GM12878 (cell line): ENCODE measurements at regions not wholly inside any gene's neighbourhood (a gene's known extent, or its start where the extent isn't known, plus 50 kb on each side); places are given as distances from the start of the nearest gene placed in this dataset.

Experiments
- ATAC-seq: fragments of 200-7000 bp; cut with Tn5 transposase; 3 replicates; pipeline ENCODE4 v1.9.1; 2020; ENCODE audit warnings: mild to moderate bottlenecking, moderate library complexity
- BruUV-seq: library from RNA; stranded (reverse); fragments of 400-500 nt; replicated peaks from 2 replicates; lab custom pipeline; 2021; lab: Mats Ljungman, UMichigan
- CTCF ChIA-PET: fragments of 300-600 bp; sonication (Branson Sonifier 250); formaldehyde crosslinking; extraction: SDS; loops from one replicate; lab custom pipeline; 2021; ENCODE audit warnings: inconsistent platforms; lab: Yijun Ruan, JAX
- POLR2A ChIA-PET: fragments of 350-600 bp; formaldehyde crosslinking; extraction: SDS; loops from one replicate; lab custom pipeline; 2021; ENCODE audit warnings: inconsistent platforms; lab: Charles Lee
- RAD21 ChIA-PET: fragments of 300-600 bp; sonication (Branson Sonifier 250); formaldehyde crosslinking; loops from one replicate; lab custom pipeline; 2023; ENCODE audit warnings: antibody characterized with exemption; ENCODE audit not compliant: unreplicated experiment; lab: Charles Lee
- SMC1A ChIA-PET: fragments of 300-600 bp; sonication (Branson Sonifier 250); formaldehyde crosslinking; loops from one replicate; lab custom pipeline; 2023; ENCODE audit not compliant: unreplicated experiment, uncharacterized antibody; lab: Charles Lee
- DNase-seq: peaks from one replicate; pipeline ENCODE4 v3.0.0-alpha.2; 2011; ENCODE audit warnings: low read depth, low spot score
- FAIRE-seq: peaks from 3 replicates; lab custom pipeline; 2011; peaks lifted over from hg19 to GRCh38; lab: Jason Lieb, UNC
- H2AFZ ChIP-seq: 2 replicates; pipeline ENCODE4 v1.6.0; 2011; ENCODE audit warnings: low read depth, low read length, control low read depth; ENCODE audit not compliant: control insufficient read depth
- H3K27ac ChIP-seq: 2 replicates; pipeline ENCODE4 v1.5.1; 2011; ENCODE audit warnings: control low read depth; ENCODE audit not compliant: control insufficient read depth, insufficient read depth
- H3K27me3 ChIP-seq, 2 experiments: replicated peaks in 1 of 2; 2 replicates each; pipeline versions ENCODE4 v1.6.0 to v1.6.1; 2011; ENCODE audit warnings: low read length in 1 of 2; ENCODE audit not compliant: control insufficient read depth in 2 of 2, insufficient read depth in 2 of 2
- H3K36me3 ChIP-seq, 2 experiments: 2 replicates each; pipeline ENCODE4 v1.5.1; 2011; ENCODE audit warnings: low read length in 1 of 2; ENCODE audit not compliant: control insufficient read depth in 2 of 2, insufficient read depth in 2 of 2
- H3K4me1 ChIP-seq: 2 replicates; pipeline ENCODE4 v1.6.1; 2011; ENCODE audit warnings: mild to moderate bottlenecking, low read length, moderate library complexity, mixed read lengths; ENCODE audit not compliant: control insufficient read depth, insufficient read depth
- H3K4me2 ChIP-seq: 2 replicates; pipeline ENCODE4 v1.6.0; 2011; ENCODE audit warnings: control low read depth; ENCODE audit not compliant: control insufficient read depth, insufficient read depth
- H3K4me3 ChIP-seq: fragments of 200-600 bp; sonication (generic); 2 replicates; pipeline ENCODE4 v1.5.1; 2016
- H3K79me2 ChIP-seq: 2 replicates; pipeline ENCODE4 v1.6.0; 2011; ENCODE audit warnings: low read length; ENCODE audit not compliant: control insufficient read depth, insufficient read depth
- H3K9ac ChIP-seq: 2 replicates; pipeline ENCODE4 v1.8.0; 2011; ENCODE audit warnings: low read length, control low read depth, mixed read lengths; ENCODE audit not compliant: control insufficient read depth, insufficient read depth
- H3K9me3 ChIP-seq: replicated peaks from 3 replicates; pipeline ENCODE4 v1.5.1; 2011; ENCODE audit warnings: mild to moderate bottlenecking, low read length; ENCODE audit not compliant: control insufficient read depth, insufficient read depth
- H4K20me1 ChIP-seq: 2 replicates; pipeline ENCODE4 v1.6.0; 2011; ENCODE audit not compliant: control insufficient read depth, insufficient read depth
- FOXM1 ChIP-seq: IDR thresholded peaks from 2 replicates; pipeline ENCODE4 v1.6.1; 2012; ENCODE audit warnings: low read depth, mild to moderate bottlenecking, inconsistent platforms, low read length, moderate library complexity
- LARP7 ChIP-seq: fragments of 450-650 bp; IDR thresholded peaks from 2 replicates; pipeline ENCODE4 v1.6.1; 2017; ENCODE audit warnings: mild to moderate bottlenecking
- MTA2 ChIP-seq: fragments of 450-650 bp; IDR thresholded peaks from 2 replicates; pipeline ENCODE4 v1.6.1; 2016; ENCODE audit warnings: low read depth, mild to moderate bottlenecking, moderate library complexity
- TARDBP ChIP-seq: IDR thresholded peaks from 2 replicates; pipeline ENCODE4 v1.6.1; 2016; ENCODE audit warnings: borderline replicate concordance
- YBX1 ChIP-seq: fragments of 450-650 bp; IDR thresholded peaks from 2 replicates; pipeline ENCODE4 v1.6.1; 2016; ENCODE audit warnings: antibody characterized with exemption
- ZZZ3 ChIP-seq: IDR thresholded peaks from 2 replicates; pipeline ENCODE4 v1.6.1; 2011; ENCODE audit warnings: low read depth; ENCODE audit not compliant: control insufficient read depth, insufficient read length
- WGBS: methylation state at CpG from one replicate; pipeline ENCODE4 v1.1.6; 2016; ENCODE audit warnings: low lambda C conversion rate; ENCODE audit not compliant: insufficient replicate concordance, insufficient coverage; ENCODE audit errors: missing lambda C conversion rate; 5-methylcytosine and 5-hydroxymethylcytosine counted together
- in situ Hi-C: fragments of 300-500 bp; cut with MboI; formaldehyde crosslinking; loops from 9 replicates; pipeline ENCODE4 v1.14.3; 2018; ENCODE audit warnings: mixed read lengths
- intact Hi-C: fragments of 100-400 bp; cut with micrococcal nuclease; formaldehyde crosslinking; loops from one replicate; pipeline ENCODE4 v1.14.2; 2022; ENCODE audit not compliant: unreplicated experiment

GRCh38 chr10:65273115-65273514 is 1652.7 kb upstream of the LRRTM3 start:
- no TSS peak for BruUV-seq
- CTCF ChIA-PET: interaction anchor here (0.6 kb wide), 1 partner anchor 1235 kb away, joined by 4 read pairs; no protein-coding TSS in a partner anchor
- Histone ChIP-seq H2AFZ (no peak overlapping the region), H3K79me2 (no peaks in the 10 kb centered on the region), H3K4me2 (no peak overlapping the region), H3K4me3 (no peak overlapping the region), H4K20me1 (no peaks in the 10 kb centered on the region), H3K27ac (no peak overlapping the region), H3K9me3 (no peaks in the 10 kb centered on the region), H3K9ac (no peak overlapping the region), H3K27me3 (no peaks in the 10 kb centered on the region)
- intact Hi-C loops (no loop called here), in situ Hi-C loops (no loop called here)
- RAD21 ChIA-PET: no interaction called here
- SMC1A ChIA-PET: interaction anchor here (0.7 kb wide), 1 partner anchor 20 kb away, joined by 3 read pairs; no protein-coding TSS in a partner anchor
- ATAC-seq: no peak
- FAIRE-seq: no peak
- DNase-seq: no peak
- POLR2A ChIA-PET: no interaction called here
- TF ChIP-seq YBX1: no peak
- TF ChIP-seq, all 136 proteins: peak for 0
- no peaks in the 10 kb centered on the region for H3K36me3 ChIP-seq
- H3K4me1 ChIP-seq: no peaks in the 10 kb centered on the region

DNA sequence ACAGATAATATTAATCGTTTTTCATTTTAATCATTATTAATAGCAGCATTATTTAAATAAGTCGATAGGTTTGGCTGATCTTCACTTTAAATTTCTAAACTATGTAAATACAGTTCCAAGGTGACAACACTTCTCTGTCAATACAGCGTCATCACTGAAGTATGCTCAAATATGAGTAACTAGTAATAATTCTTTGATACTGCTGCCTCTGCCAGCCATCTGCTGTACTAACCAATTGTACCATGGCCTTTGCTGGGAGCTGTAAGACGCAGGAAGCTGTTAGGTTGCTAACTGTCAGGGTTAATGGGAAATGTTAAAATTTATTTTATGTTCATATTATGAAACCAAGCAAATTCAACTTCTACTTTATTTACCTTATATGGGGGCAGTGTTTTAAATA is 1650.5 kb upstream of the LRRTM3 start:
- BruUV-seq: no TSS peak
- ATAC-seq: no peak

More for the DNA sequence above, 1650.5 kb upstream of the LRRTM3 start:
- POLR2A ChIA-PET: no interaction called here
- Histone ChIP-seq H3K27me3 (no peaks in the 10 kb centered on the region), H3K4me2 (no peak overlapping the region), H3K79me2 (no peaks in the 10 kb centered on the region), H2AFZ (no peak overlapping the region), H3K4me3 (no peak overlapping the region), H3K9ac (no peak overlapping the region), H4K20me1 (no peaks in the 10 kb centered on the region), H3K27ac (no peak overlapping the region), H3K9me3 (no peaks in the 10 kb centered on the region), H3K4me1 (no peaks in the 10 kb centered on the region), H3K36me3 (no peaks in the 10 kb centered on the region)
- intact Hi-C loops (no loop called here), in situ Hi-C loops (no loop called here)
- FAIRE-seq: no peak
- no peak for DNase-seq
- CTCF ChIA-PET: interaction anchor here (0.7 kb wide), 1 partner anchor 92 kb away, joined by 3 read pairs; no protein-coding TSS in a partner anchor
- RAD21 ChIA-PET: no interaction called here
- no peak for TF ChIP-seq FOXM1
- no peak for TF ChIP-seq LARP7
- TF ChIP-seq MTA2: no peak
- TF ChIP-seq ZZZ3: no peak
- TF ChIP-seq TARDBP: no peak
- WGBS: 7% methylated on average over 4 of the region's 4 CpGs
- SMC1A ChIA-PET: interaction anchor here (0.5 kb wide), 1 partner anchor 11 kb away, joined by 3 read pairs; no protein-coding TSS in a partner anchor
